HCEC 1CT (cell line): ENCODE measurements at regions not wholly inside any gene's neighbourhood (a gene's known extent, or its start where the extent isn't known, plus 50 kb on each side); places are given as distances from the start of the nearest gene placed in this dataset.
"Not testable (repeated sequence)": the region's sequence is repeated elsewhere in the genome, so short reads cannot be mapped to it uniquely, and the experiment has no call there.

Source experiments
- DNase-seq: peaks from one replicate; pipeline ENCODE4 v3.0.0-alpha.2; 2017

DNA sequence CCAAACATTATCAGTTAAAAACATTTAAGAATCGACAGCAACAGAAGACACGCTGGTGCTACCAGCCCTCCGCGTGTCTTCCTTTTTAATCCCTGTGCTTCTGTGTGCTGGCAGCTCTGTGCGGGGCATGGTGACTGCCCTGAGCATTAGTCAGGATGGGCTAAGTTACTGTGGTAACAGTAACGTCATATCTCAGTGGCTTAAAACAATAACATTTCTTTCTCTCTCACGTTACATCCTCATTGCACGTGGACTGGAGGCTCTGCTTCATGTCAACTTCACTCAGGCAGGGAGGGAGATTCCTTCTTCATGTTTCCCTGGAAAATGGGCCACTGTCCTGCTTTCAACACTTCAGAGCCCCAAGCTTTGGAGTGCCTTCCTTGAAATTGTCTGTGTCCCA is 378.5 kb downstream of the CCSER2 start:
- no peak for DNase-seq

GRCh38 chr10:84715911-84716310 is 387.5 kb downstream of the CCSER2 start:
- DNase-seq, result peak; percentile 13

- DNase-seq, result no peak
Measured at GRCh38 chr10:84718877-84719616, 390.7 kb downstream of the CCSER2 start.

DNA sequence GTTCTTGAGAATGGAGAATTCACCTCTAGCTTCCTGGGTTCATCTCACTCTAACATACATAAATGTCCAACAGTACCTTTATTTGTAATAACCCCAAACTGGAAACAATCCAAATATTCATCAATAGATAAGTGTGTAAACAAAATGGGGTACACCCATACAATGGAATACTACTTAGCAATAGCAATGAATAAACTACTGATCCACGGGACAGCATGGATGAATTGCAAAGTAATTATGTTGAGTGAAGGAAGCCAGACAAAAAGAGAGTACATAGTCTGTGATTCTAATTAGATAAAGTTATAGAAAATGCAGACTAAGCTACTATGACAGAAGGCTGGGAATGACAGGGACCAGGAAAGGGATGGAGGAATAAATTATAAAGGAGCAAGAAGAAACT is 391.3 kb downstream of the CCSER2 start:
- DNase-seq, result no peak

- DNase-seq, result no peak
Measured at GRCh38 chr10:84727398-84727797, 399.0 kb downstream of the CCSER2 start.

GRCh38 chr10:84739126-84739525 is 410.7 kb downstream of the CCSER2 start:
- DNase-seq, result not testable (repeated sequence)

- DNase-seq, result no peak
Measured at GRCh38 chr10:84739641-84740040, 411.3 kb downstream of the CCSER2 start.

DNA sequence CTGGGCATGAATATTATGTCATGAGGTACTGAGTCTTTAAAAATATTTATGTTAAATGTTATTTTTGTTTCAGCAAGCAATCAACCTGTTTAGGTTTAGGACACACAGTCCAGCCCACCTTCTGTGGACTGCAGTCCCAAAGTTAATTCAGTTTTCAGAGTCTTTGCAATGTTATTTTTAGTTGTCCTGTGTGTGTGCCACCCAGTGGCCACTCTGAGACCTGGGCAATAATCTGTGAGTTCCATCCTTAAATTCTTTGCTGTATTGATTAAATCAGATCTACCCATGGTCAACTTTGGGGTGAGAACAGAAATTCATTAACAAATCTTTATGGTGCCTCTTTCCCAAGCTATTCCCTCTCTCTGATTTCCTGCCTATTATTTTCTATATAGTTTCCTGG is 415.1 kb downstream of the CCSER2 start:
- DNase-seq, result no peak

- DNase-seq, result no peak
Measured at GRCh38 chr10:84755311-84755710, 426.9 kb downstream of the CCSER2 start.

DNA sequence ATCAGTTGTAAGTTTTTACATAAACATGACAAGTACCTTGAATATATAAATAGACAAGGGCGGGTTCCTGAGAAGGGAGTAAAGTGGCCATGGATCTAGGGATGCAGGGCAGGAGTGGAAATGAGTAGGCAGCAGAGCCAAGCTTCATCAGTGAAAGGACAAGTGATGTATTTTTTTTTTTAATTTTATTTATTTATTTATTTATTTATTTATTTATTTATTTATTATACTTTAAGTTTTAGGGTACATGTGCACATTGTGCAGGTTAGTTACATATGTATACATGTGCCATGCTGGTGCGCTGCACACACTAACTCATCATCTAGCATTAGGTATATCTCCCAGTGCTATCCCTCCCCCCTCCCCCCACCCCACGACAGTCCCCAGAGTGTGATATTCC is 428.3 kb downstream of the CCSER2 start:
- not testable (repeated sequence) for DNase-seq

GRCh38 chr10:84761994-84762614 is 433.7 kb downstream of the CCSER2 start:
- DNase-seq, result not testable (repeated sequence)

GRCh38 chr10:84762754-84763394 is 434.5 kb downstream of the CCSER2 start:
- DNase-seq, result no peak

DNA sequence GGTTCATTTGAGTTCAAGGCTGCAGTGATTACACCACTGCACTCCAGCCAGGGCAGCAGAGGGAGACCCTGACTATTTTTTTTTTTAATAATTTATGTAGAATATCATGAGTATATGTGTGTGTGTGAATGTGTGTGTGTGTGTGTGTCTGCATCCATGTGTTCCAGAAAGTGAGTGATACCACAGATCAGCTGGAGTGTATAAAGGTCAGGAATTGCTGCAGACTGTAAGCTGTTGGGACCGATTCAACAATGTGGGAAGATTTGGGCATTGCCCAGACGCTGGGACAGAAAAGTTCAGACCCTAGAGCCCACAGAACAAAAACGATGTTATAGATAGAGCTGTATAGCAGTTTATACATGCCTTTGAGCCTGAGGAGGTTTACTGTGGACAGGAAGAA is 435.6 kb downstream of the CCSER2 start:
- no peak for DNase-seq

- DNase-seq, result no peak
Measured at GRCh38 chr10:84765086-84765485, 436.7 kb downstream of the CCSER2 start.

GRCh38 chr10:84765656-84766055 is 437.3 kb downstream of the CCSER2 start:
- DNase-seq, result no peak

DNA sequence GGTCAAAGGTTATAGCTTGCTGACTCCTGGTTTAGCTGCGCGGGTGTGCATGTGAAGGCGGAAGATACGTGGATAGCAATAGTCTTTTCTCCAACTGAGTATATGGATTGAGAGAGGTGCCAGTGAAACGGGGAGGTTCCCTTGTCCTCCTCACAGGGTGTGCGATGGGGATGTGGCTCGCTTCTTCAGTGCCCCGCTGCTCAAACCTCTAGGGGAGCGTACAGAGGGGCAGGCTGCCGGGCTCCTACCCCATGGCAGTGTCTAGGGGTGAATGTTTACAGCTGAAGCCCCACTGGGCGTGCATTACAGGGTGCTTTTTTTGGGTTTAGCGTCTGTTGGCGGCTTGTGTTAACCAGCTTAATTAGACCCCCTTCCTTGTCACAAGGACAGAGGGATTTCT is 438.5 kb downstream of the CCSER2 start:
- no peak for DNase-seq

GRCh38 chr10:84768132-84768531 is 439.7 kb downstream of the CCSER2 start:
- DNase-seq, result no peak

DNA sequence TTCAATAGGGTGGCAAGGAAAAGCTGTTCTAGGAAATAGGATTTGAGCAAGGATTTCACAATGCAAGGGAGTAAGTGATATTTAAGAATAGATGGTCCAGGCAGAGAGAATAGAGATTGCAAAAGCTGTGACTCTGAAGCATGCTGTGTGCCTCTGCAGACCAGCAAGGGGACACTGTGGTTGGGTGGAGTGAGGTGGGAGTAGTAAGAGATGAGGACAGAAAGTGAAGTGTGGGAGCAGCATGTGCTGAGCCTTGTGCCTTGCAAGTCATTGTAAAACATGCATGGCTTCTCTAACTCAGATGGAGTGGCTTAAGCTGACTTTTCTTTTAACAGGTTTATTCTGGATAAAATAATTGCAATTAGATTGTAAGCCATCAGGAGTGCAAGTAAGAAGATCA is 442.4 kb downstream of the CCSER2 start:
- DNase-seq, result no peak

GRCh38 chr10:84783386-84783785 is 455.0 kb downstream of the CCSER2 start:
- no peak for DNase-seq

DNA sequence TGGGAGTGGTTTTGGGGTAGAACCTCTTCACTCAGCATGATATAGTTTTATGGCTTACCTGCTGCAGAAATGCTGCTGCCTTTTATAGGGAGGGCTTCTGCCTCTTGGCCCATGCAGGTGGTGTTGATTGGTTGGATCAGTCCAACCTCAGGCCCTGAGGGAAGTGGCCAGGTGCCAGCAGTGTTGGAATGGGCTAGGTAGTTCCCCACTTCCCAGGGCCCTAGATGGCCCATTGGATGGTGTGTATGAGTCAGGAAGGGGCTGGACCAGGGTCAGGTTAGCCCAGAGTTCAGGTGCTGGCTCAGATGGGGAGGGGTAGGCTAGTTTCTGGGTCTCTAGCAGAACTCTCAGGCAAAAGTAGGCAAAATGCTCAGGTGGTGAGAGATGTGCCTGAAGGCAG is 455.5 kb downstream of the CCSER2 start:
- DNase-seq, result no peak

GRCh38 chr10:84784749-84785148 is 456.4 kb downstream of the CCSER2 start:
- no peak for DNase-seq

DNA sequence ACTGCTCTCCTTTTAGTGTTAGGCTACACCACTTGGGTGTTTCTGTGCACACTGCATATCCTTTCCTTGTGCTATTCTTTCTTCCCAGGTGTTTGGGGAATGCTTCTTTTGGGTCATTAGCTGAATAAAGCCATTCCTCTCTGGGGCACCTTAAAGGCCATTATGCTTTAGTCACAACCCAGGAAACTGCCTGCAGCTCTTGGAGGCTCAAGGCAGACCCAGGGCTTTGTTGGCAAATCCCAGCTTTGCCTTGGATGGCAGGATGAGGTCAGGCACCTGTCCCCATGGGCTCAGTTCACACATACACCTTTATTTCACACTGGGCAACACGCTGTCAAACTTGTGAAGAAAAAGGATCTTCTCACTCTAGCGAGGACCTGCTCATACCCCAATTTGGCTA is 460.6 kb downstream of the CCSER2 start:
- no peak for DNase-seq

GRCh38 chr10:84798312-84798711 is 469.9 kb downstream of the CCSER2 start:
- no peak for DNase-seq

DNA sequence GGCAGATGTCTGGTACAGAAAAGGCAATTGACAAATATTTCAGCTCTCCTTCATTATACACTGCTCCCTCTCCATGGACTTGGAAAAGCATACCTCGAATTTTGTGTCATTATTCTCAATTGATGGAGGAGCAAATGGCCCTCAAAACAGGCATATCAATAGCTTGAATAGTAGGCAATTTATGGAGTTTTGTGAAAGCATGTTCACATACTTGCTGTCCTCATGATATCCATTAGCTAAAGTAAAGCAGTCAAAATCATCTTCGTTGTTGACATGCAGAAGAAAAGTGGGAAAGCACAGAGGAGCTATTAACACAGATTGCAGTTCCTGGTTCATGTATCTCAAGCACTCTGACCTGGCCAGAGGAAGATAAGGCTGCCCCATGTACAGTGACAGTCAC is 472.8 kb downstream of the CCSER2 start:
- DNase-seq, result no peak
